ENCODE measurements at regions not wholly inside any gene's neighbourhood (a gene's known extent, or its start where the extent isn't known, plus 50 kb on each side); places are given as distances from the start of the nearest gene placed in this dataset.
A peak's percentile ranks its signal among the peaks of the same experiment; 100 is the strongest.

GRCh38 chr15:96625256-96625655, 294.8 kb downstream of the NR2F2 start:
- no peak for TF ChIP-seq POLR2A (IDR thresholded peaks at IDR 0.05)
- no peak for TF ChIP-seq CTCF (IDR thresholded peaks at IDR 0.05)
- H3K9me3 ChIP-seq = no peaks in the 10 kb centered on the region
- DNase-seq (no peak), ATAC-seq (no peak)
- no peak overlapping the region for H3K4me3 ChIP-seq
- no peak overlapping the region for H3K27ac ChIP-seq
- H3K36me3 ChIP-seq = no peaks in the 10 kb centered on the region
- 73 to 80% (median 77%) methylated on average over 4 of the region's 4 CpGs for WGBS, 4 donors
- intact Hi-C loops (cut with DNase I) = no loop called here
- H3K27me3 ChIP-seq = peaks cover 0 to 7% (median 0%) of the 10 kb centered on the region in 9 donors
- peaks cover 0 to 36% (median 14%) of the 10 kb centered on the region in 12 donors for H3K4me1 ChIP-seq

GRCh38 chr15:96627031-96627568, 296.6 kb downstream of the NR2F2 start:
- Histone ChIP-seq H3K36me3 (no peaks in the 10 kb centered on the region), H3K4me1 (peaks cover 0 to 36% (median 14%) of the 10 kb centered on the region in 12 donors), H3K9me3 (no peaks in the 10 kb centered on the region), H3K4me3 (peak overlapping the region in 2 of 12 donors; percentile 2 to 14), H3K27ac (peak overlapping the region in 3 of 12 donors; percentile 12 to 34 (median 13)), H3K27me3 (no peaks in the 10 kb centered on the region)
- peak in 4 of 5 donors; percentile 22 to 52 (median 35) for DNase-seq
- ATAC-seq = peak in 3 of 4 donors; percentile 52 to 65 (median 61)
- intact Hi-C loops (cut with DNase I) = no loop called here
- 14 to 24% (median 20%) methylated on average over 13 of the region's 13 CpGs for WGBS, 4 donors
- TF ChIP-seq POLR2A (IDR thresholded peaks at IDR 0.05) (no peak), CTCF (IDR thresholded peaks at IDR 0.05) (no peak)

- no peak overlapping the region for H3K27ac ChIP-seq
- H3K36me3 ChIP-seq = no peaks in the 10 kb centered on the region
- ATAC-seq = peak; percentile 71 to 92 (median 86)
- TF ChIP-seq POLR2A (IDR thresholded peaks at IDR 0.05) (no peak), CTCF (IDR thresholded peaks at IDR 0.05) (no peak)
- no peaks in the 10 kb centered on the region for H3K9me3 ChIP-seq
- peaks cover 0 to 36% (median 14%) of the 10 kb centered on the region in 12 donors for H3K4me1 ChIP-seq
- 17 to 25% (median 20%) methylated on average over 4 of the region's 4 CpGs for WGBS, 4 donors
- H3K4me3 ChIP-seq = no peak overlapping the region
- DNase-seq = peak in 4 of 5 donors; percentile 20 to 51 (median 35)
- intact Hi-C loops (cut with DNase I) = no loop called here
- no peaks in the 10 kb centered on the region for H3K27me3 ChIP-seq
Observed at GRCh38 chr15:96629511-96629910, 299.0 kb downstream of the NR2F2 start.

GRCh38 chr15:96638793-96639192, 308.3 kb downstream of the NR2F2 start:
- peaks cover 0 to 17% (median 0%) of the 10 kb centered on the region in 12 donors for H3K9me3 ChIP-seq
- no peak for ATAC-seq
- H3K27ac ChIP-seq = no peak overlapping the region
- H3K27me3 ChIP-seq = peaks cover 0 to 4% (median 0%) of the 10 kb centered on the region in 9 donors
- WGBS, 4 donors = 89 to 96% (median 93%) methylated on average over 1 of the region's 1 CpG
- no peaks in the 10 kb centered on the region for H3K36me3 ChIP-seq
- H3K4me1 ChIP-seq = no peaks in the 10 kb centered on the region
- no peak for DNase-seq
- TF ChIP-seq POLR2A (IDR thresholded peaks at IDR 0.05) (no peak), CTCF (IDR thresholded peaks at IDR 0.05) (no peak)
- no peak overlapping the region for H3K4me3 ChIP-seq
- intact Hi-C loops (cut with DNase I) = no loop called here

Measured in heart left ventricle (tissue), 16 donors.